HG03196 (cell line): ENCODE measurements at regions not wholly inside any gene's neighbourhood (a gene's known extent, or its start where the extent isn't known, plus 50 kb on each side); places are given as distances from the start of the nearest gene placed in this dataset.

Experiments
- ATAC-seq: cut with Tn5 transposase; IDR thresholded peaks from one replicate; pipeline ENCODE4 v1.9.1; 2021; ENCODE audit not compliant: unreplicated experiment

DNA sequence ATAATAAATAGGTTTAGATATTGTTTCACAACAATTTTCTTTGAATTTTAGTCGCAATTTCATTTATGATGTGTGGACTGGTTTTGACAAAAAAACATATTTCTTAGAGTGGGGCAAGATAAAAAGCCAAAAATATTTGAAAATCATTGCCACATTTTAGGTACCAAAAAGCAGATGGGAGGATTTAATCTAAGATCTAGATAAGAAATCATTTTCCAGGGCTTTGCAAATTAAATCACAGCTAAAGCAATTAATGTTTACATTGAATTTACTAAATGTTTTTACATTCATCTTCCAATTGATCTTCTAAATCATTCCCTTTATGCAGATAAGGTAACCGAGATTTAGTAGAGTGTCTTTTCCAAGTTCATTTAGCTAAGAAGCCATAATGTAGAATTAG is 1386.0 kb upstream of the TENM4 start:
- ATAC-seq, result no peak

- no peak for ATAC-seq
Measured at GRCh38 chr11:80822308-80822707, 1381.5 kb upstream of the TENM4 start.

GRCh38 chr11:80819271-80819670 is 1378.4 kb upstream of the TENM4 start:
- ATAC-seq, result no peak

- ATAC-seq, result peak; percentile 38
Measured at GRCh38 chr11:80816966-80817365, 1376.1 kb upstream of the TENM4 start.

DNA sequence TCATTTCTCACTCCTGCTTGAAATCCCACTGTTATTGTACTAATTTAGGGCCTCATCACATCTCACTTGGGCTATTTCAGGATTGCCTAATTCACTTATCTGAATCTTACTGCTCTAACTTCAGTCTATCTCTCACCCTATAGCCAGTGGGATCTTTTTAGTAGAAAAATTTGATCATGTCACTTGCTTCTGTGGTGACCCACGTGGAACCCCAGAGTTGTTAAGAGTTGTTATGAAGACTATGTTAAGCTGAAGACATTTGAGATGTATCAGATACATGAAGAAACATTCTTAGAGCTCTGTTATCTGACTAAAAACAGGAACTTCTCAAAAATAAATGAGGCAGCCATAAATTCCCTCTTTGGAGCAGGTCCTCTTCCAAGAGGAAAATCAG is 1375.6 kb upstream of the TENM4 start:
- ATAC-seq, result peak; percentile 31

GRCh38 chr11:80815752-80816453 is 1375.1 kb upstream of the TENM4 start:
- ATAC-seq, result peak; percentile 92

DNA sequence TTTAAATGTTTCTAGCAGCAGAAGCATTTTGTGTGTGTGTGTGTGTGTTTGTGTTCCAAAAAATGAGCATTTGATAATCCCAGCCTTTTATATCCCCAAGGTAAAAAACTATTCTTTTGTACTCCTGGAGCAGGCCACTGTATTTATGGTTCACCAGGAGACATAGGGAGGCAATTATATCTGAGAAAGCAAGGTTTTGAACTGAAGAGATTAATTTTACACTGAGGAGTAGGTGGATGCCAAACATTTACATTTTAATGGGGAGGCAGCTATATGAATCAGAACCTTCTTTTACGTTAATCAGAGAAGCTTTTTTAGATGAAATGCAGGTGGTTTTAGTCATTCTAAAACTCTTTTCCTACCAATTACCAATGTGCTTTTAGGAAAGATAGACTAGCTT is 1374.0 kb upstream of the TENM4 start:
- ATAC-seq, result no peak

- ATAC-seq, result no peak
Measured at GRCh38 chr11:80810695-80811094, 1369.9 kb upstream of the TENM4 start.

DNA sequence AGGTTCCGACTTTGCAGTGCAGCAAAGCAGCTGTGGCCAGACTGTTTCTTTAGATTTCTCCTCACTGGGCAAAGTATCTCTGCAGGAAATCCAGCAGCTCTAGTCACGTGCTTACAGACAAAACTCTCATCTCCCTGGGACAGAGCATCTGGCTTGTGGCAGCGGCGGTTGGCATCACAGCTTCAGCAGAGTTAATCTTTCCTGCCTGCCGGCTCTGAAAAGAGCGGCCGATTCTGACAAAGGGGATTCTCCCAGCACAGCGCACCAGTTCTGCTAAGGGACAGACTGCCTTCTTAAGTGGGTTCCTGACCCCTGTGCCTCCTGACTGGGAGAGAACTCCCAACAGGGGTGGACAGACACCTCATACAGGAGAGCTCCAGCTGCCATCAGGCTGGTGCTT is 1357.3 kb upstream of the TENM4 start:
- no peak for ATAC-seq

DNA sequence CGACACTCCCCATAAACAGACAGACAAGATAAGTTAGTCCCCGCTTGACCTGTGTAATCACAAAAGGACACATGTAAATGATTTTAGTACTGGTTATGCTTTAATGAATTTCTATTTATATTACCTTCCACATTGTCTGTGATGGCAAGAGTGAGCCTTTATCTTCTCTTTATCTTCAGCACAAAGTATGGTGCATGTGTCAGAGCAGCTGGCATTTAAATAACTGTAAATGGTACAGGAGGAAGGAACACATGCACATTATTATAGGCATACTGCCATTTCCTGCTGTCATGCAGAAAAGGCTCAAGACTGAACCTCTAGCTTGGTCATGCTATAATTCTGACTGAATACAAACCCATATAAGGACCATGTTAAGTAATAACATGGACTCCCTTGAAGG is 1342.7 kb upstream of the TENM4 start:
- ATAC-seq, result no peak

GRCh38 chr11:80782135-80782885 is 1341.5 kb upstream of the TENM4 start:
- ATAC-seq, result no peak

GRCh38 chr11:80779905-80780605 is 1339.2 kb upstream of the TENM4 start:
- no peak for ATAC-seq

GRCh38 chr11:80778941-80779340 is 1338.1 kb upstream of the TENM4 start:
- ATAC-seq, result no peak

- no peak for ATAC-seq
Measured at GRCh38 chr11:80778432-80778831, 1337.6 kb upstream of the TENM4 start.

- ATAC-seq, result no peak
Measured at GRCh38 chr11:80773919-80774318, 1333.1 kb upstream of the TENM4 start.

DNA sequence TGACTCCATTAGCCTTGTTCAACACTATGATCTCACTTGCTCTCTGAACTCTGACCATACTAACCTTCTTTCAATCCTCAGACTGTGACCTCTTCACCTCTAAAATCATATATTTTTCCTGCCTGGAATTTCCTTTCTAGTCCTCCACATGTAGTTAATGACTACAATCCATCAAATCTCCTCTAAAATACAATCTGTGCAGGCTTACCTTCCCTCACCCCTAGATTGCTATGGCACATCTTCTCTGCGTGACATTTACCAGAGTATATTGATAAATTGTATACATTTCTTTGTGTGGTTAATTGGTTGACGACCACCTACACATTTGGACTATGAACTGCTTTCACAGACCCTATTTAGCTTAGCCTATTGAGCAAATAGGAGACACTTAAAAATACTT is 1330.2 kb upstream of the TENM4 start:
- ATAC-seq, result no peak

GRCh38 chr11:80758787-80759186 is 1318.0 kb upstream of the TENM4 start:
- no peak for ATAC-seq

GRCh38 chr11:80748207-80748925 is 1307.5 kb upstream of the TENM4 start:
- ATAC-seq, result no peak

DNA sequence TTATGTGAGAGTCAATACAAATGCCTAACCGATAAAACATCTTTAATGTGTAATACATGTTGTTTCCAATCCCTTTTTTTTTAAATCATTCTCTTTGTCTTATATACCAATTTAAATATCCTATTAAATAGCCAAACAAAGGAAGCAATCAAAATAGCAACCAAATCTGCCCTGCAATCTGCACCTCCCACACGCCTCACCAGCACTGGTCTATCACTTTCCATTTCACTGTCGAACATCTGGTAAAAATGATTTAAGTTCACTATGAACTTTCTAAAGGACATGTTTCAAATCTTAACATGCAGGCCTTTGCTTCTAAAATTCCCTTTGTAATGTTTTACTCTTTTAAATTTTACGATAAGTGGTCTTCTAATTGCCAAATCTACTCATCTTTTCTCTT is 1305.5 kb upstream of the TENM4 start:
- ATAC-seq, result no peak

- no peak for ATAC-seq
Measured at GRCh38 chr11:80745416-80745815, 1304.6 kb upstream of the TENM4 start.

DNA sequence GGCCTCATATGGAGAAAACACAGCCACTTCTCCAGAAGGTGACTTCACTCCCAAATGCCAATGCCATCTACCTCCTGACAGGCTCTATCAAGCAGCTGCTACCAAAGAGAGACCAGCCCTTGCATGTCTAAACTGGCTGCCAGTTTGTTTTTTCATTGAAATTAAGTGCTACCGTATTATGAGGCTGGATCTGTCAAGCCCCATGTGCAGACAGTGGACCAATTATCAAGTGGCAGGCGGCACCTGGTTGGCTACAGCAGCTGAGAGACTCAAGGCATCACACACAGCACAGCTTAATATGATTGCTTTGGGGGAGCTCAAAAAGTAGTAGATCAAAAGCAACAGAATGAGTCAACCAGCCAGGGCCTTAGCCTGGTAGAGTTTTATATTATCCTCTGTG is 1293.0 kb upstream of the TENM4 start:
- ATAC-seq, result no peak
